GM21619 (cell line): ENCODE measurements at regions not wholly inside any gene's neighbourhood (a gene's known extent, or its start where the extent isn't known, plus 50 kb on each side); places are given as distances from the start of the nearest gene placed in this dataset.
"Not testable (repeated sequence)": the region's sequence is repeated elsewhere in the genome, so short reads cannot be mapped to it uniquely, and the experiment has no call there.

ENCODE experiments used
- ATAC-seq: cut with Tn5 transposase; IDR thresholded peaks from one replicate; pipeline ENCODE4 v1.9.1; 2021; ENCODE audit not compliant: unreplicated experiment

GRCh38 chr12:92987362-92987761 is 58.3 kb upstream of the EEA1 start:
- ATAC-seq = peak; percentile 35

DNA sequence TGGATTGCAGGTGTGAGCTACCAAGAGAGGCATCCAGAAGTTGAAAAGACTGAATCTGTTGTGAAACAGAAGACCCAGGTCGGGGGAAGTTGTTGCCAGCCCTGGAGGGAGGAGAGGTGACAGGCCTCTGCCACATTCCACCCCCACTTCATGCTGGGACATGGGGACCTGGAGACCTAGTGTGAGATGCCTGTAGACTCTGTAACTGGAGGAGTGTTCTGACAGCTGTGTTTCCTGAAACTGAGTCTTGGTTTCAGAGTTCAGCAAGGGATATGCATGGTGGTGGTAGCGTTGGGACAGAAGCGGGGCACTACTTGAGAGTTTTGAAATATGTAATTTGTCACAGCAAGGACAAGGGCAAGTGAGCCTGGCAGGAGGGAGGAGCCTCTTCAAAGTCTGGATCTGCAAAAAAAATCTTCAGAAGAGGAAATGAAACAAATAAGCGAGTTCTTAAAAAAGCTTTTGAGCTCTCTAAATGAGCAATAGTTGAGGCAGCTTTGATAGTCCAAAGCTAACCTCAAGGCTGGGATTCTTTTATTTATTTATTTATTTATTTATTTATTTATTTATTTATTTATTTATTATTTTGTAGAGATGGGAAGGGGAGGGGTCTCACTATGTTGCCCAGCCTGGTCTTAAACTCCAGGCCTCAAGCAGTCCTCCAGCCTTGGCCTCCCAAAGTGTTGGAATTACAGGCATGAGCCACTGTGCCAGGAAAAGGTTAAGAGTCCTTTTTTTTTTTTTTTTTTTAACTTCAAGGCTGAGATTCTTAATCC is 58.9 kb upstream of the EEA1 start:
- ATAC-seq = peak; percentile 82

GRCh38 chr12:92988622-92989130 is 59.6 kb upstream of the EEA1 start:
- ATAC-seq = no peak

- no peak for ATAC-seq
These were observed 60.8 kb upstream of the EEA1 start for GRCh38 chr12:92989715-92990484.

GRCh38 chr12:92991134-92991533 is 62.0 kb upstream of the EEA1 start:
- no peak for ATAC-seq

DNA sequence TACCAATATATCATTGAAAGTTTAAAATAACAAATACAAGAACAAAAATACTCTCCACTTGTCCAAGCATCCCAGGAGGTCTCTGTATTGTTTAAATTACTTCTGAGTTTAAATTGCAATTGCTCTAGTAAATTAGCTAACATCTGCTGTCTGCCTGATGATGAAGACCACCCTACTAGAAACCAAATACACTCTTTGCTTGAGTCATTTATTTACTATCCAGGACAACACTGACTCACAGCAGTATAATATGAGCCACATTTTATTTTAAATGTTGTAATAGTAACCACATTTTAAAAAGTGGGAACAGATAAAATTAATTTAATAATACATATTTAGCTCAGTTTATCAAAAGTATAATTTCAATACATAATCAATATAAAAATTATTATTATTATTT is 62.9 kb upstream of the EEA1 start:
- no peak for ATAC-seq

DNA sequence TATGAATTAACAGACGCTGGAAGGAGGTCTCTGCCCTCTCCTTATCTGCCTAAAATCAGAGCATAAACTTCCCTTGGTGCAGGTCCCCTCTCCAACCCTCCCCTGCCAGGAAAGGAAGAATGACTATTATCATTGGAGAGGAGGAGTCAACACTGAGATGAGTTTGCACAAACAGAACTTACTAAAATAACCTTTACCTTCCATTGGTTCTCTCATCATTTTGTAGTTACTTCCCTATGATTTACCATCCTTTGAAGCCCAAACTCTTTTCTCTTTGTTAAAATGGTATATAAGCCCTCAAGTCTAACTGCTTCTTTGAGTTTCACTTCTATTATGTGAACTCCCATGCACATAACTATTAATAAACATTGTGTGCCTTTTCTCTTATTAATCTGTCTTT is 64.2 kb upstream of the EEA1 start:
- ATAC-seq = no peak

DNA sequence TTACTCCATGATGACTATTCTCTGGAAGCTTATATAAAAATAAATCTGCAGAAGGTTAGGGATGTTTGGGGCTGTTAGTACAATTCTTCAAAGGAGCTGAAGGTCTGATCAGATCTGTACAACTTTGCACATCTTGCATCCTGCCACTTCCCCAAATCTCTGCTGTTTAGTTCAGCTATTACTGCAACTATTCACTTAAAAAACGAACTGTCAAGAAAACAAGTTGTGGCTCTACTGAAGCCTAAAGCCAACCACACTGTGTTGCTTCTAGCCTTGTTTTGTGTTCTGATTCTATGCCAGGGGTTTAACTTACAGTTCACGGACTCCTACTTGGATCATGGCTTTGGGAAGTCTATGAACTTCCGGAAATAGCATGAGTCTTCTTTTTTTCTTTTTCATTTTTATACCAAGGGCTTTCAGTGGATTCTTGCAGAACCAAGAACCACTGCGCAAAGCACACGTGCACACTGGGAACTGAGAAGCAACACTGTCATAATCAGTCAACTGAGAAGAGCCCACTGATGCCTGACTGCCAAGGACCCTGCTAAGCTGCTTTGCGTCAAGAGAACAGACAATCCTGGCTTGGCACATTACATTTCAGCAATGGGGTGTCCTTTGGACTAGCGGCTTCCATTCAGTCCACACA is 66.3 kb upstream of the EEA1 start:
- peak; percentile 71 for ATAC-seq

- no peak for ATAC-seq
These were observed 70.9 kb upstream of the EEA1 start for GRCh38 chr12:93000026-93000425.

DNA sequence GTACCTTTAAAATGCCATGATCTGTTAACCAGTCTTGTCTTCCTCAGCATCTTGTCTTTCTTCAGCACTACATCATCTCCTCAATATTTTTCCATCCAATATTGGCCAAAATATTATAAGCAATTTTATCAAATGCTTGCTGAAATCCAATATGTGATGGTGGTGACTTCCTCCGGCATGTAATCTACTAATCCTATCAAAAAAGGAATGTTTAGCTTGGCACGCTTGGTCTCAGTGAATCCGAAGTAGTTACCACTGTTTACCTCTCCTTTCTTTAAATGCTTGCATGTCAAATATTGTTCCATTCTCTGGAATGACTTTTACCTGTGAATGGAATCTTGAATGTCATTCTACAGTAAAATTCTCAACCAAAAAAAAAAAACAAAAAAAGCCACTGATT is 72.3 kb upstream of the EEA1 start:
- no peak for ATAC-seq

- ATAC-seq = no peak
These were observed 73.4 kb upstream of the EEA1 start for GRCh38 chr12:93002293-93003054.

DNA sequence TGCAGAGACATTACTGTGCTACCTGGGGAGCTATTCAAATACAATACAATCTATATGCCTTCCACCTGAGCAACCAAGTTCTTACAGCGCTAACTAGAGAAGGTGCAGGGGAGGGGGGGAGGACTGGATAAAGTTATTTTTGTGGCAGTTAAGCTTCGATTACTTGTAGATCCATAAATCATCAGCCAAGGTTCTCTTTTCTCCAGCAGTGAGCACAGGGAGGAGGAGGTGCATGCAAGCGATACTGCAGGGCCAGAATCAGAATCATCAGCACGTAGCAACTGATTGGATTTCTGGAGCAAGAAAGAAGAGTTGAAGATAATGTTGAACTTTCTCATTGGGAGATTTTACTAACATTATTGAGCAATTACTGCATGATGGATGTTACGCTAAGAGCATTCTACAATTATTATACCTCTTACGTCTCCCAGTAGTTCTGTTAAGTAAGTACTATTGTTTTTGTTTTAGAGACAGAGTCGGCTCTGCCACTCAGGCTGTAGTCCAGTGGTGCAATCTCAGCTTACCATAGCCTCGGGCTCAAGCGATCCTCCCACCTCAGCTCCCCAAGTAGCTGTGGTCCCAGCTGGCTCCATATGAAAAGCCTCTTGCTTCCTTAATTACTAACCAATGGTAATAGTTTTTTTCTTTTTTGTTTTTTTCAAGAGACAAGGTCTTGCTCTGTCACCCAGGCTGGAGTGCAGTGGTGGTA is 74.6 kb upstream of the EEA1 start:
- ATAC-seq = no peak

- no peak for ATAC-seq
These were observed 76.9 kb upstream of the EEA1 start for GRCh38 chr12:93005928-93006392.

- no peak for ATAC-seq
These were observed 77.5 kb upstream of the EEA1 start for GRCh38 chr12:93006471-93007208.

DNA sequence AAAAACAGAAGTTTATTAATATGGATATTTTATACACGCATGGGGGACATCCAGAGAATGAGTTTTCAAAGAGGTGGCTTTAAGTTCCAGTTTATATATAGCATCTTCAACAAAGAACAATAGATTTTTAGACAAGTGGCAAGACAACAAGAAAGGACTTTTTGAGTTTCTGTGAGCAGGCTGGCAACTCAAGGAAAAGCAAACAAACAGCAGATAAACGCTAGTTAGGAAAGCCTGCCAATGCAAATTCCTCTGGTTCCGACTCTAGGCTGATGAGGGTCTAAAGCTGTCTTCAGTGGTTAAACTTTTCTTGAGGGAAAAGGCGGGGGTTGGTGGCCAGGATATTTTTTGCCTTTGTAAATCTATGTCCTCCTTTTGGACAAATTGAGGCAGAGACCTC is 78.4 kb upstream of the EEA1 start:
- ATAC-seq = peak; percentile 6

DNA sequence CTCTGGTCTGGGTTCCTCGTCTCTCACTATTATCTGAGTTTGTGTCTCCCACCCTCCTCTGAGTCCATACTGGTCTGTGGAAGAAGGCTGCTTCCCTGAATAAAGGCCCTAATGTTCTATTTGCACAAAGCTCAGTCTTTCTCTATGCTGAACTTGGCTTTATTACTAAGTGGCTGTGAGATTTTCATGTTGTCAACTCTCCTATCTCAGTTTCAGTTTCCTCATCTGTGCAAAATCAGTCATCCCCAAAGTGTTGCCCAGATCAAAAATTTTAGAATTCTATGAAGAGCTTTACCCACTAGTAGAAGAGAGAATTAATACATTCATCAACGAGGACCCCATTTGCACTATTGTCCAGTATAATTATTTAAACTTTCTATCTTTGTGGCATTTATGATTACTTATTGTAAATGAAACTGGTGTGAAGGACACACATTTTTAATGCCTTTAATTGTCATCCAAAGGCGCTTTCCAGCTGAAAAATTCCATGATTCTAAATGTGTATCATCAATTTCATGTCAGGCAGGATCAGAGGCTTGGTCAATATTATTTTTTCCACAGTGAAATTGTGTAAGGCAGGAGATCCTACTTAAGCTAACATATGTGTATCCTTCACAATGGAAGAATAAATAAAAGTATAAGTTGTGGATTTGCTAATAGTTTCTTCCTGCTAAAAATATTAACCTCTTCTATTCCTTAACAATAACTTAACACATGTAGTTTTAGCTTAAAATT is 79.1 kb upstream of the EEA1 start:
- ATAC-seq = peak; percentile 85

DNA sequence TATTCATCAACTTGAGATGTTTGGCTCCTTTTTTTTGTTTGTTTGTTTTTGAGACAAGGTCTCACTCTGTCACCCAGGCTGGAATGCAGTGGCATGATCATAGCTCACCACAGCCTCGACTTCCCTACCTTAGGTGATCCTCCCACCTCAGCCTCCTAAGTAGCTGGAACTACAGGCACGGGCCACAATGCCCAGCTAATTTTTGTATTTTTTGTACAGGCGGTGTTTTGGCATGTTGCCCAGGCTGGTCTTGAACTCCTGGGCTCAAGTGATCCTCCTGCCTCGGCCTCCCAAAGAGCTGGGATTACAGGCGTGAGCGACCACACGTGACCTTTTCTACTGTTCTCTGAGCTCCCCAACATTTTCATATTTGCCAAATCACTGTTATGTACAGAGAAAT is 79.8 kb upstream of the EEA1 start:
- ATAC-seq = not testable (repeated sequence)

GRCh38 chr12:93009533-93009932 is 80.4 kb upstream of the EEA1 start:
- no peak for ATAC-seq

DNA sequence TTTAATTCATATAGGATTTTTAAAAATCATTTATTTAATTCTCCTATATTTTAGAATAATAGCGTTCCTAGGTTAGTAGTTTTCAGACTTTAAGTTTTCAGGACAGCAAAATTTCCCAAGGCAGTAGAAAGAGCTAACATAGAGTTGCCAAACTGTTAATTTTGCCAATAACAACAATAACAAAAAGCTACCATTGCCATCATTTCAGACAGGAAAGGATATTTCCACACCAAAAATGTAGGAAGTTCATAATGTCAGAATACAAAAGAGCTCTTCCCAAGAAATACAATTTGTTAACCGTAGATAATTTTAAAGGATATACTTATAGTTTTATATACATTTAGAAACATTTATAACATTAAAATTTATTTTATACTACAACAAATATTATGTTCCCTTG is 81.4 kb upstream of the EEA1 start:
- no peak for ATAC-seq
